GM18517 (cell line): ENCODE measurements at regions not wholly inside any gene's neighbourhood (a gene's known extent, or its start where the extent isn't known, plus 50 kb on each side); places are given as distances from the start of the nearest gene placed in this dataset.

ENCODE experiments used
- ATAC-seq: cut with Tn5 transposase; IDR thresholded peaks from one replicate; pipeline ENCODE4 v1.9.1; 2021; ENCODE audit warnings: mild to moderate bottlenecking, moderate library complexity; ENCODE audit not compliant: unreplicated experiment

DNA sequence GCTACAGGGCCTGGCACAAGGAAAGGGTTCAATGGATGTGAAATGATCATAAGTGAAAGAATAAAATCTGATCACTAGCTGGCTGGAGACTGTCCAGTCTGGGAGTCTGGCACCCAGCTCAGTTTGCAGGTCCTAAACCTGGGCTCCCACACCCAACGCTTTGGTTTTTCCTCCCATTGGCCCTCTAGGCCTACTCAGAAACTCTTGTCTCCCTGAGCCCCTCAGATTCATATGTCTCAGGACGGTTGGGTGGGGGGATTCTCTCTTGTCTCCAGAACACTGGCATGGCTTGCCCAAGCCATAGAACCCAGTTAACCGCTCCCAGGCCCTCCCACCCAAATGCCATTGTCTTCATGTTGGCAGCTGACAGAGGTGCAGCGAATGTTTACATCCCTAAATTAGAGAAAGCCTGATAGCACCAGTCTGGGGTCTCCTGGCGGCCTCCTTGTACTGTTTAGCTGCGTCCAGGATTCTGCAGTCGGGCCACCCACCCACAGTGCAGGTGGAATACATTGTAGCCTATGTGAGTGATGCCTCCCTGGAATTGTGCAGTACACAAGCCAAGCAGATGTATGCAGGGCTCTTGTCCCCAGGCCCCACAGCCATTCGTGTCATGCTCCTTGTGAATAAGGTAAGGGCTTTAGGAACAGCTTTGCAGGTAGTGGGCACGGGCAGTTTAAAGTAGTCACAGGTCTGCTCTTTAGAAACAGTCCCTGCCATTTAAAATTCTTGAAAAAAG lies 266.3 kb downstream of the XXYLT1 start:
- ATAC-seq = no peak

DNA sequence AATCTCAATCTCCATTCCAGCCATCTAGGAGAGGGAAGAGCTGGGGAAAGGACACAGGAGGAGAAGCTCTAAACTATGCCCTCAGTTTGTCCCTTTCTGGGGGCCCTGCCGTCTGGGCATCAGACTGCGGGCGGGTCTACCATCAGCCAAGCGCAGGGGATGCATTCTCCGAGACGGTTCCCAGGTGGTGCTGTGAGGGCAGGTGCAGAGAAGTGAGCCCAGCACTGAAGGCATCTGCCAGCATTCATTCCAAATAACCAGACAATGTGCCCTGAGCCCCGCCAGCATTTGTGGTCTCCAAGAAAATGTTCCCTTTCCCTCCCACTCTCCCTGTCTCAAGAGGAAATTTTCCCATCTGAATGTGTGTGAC lies 265.7 kb downstream of the XXYLT1 start:
- ATAC-seq = no peak

DNA sequence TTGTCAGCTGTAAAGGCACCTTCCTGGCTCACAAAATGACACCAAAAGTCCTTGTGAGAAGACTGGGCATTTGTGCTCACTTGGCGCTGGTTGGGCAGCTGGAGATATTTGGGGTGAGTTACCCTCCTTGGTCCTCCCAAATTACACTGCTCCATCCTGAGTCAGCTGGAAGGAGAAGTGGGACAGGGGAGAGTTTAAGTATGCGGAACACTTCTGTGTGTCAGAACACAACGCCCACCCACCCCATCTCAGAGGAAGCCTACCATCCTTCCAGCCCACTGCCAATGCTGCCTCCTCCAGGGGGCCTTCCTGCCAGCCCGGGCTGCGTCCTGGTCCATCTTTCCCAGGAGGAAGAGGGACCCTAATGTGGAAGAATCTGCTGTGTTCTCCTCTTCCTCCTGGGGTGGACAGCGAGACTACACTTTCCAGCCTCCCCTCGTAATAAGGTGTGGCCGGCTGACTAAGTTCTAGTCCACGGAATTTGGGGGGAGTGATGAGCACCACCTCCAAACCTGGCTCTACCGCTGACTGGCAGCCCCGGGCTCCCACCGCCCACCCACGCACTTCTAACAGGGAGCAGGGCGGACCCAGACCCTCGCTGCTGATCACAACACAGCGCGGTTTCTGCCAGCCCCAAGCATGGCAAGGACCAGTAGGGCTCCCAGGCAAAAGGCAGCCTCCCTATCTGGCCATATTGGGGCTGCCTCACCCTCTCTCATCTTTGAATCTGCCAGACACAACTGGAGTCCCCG lies 265.0 kb downstream of the XXYLT1 start:
- ATAC-seq = no peak

DNA sequence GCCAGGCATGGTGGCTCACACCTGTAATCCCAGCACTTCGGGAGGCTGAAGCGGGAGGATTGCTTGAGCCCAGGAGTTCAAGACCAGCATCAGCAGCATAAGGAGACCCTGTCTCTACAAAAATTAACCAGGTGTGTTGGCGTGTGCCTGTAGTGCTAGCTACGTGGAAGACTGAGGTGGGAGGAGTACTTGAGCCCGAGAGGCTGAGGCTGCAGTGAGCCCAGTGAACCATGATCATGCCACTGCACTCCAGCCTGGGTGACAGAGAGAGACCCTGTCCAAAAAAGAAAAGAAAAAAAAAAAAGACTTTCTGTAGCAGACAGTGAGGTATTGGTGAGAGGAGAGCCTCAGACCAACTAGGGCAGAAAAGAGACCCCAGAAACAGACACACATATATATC lies 263.8 kb downstream of the XXYLT1 start:
- no peak for ATAC-seq

DNA sequence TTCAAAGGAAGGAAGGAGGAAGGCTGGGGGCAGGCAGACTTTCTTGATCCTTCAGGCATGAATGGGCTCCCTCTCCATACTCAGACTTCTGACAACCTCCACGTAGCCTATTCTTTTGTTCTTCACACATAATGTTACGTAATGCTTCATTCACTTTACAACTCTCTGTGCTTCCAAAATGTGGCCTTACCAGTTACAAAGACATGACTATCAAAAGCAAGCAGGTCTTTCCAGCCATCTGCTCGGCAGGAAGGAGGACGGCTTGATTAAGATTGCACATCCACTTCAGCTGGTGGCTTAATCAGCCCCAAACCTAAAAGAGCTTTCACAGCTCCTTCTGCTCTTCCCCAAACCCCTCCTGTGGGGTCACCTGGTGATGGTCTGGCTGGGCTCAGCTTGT lies 263.2 kb downstream of the XXYLT1 start:
- ATAC-seq = no peak

DNA sequence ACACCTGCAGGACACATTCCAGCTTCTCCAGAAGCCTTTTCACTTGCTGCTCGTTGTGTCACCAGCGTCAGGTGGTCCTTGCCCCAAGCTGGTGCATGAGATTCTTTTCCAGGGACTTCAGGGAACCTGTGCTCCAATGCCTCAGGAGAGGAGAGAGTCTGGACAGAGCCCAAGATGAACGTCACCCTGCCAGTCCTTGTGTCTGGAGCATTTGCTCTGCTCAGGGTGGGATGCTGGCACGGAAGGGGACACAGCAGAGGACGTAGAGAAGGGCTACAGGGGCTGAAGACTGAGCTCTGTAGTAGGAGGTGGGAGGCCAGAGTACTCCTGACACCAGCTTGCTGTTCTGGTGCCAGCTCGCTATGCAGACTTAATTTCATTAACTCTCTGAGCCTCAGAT lies 262.1 kb downstream of the XXYLT1 start:
- ATAC-seq = no peak

DNA sequence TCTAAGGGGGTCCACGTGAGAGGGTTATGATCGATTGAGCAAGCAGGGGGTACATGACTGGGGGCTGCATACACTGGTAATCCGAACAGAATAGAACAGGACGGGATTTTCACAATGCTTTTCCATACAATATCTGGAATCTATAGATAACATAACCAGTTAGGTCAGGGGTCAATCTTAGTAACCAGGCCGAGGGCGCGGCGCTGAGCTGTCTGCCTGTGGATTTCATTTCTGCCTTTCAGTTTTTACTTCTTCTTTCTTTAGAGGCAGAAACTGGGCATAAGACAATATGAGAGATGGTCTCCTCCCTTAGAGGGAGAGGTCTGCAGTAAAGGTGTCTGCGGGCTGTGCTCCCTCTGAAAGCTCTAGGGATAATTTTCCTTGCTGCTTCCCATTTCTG lies 261.3 kb downstream of the XXYLT1 start:
- ATAC-seq = no peak

DNA sequence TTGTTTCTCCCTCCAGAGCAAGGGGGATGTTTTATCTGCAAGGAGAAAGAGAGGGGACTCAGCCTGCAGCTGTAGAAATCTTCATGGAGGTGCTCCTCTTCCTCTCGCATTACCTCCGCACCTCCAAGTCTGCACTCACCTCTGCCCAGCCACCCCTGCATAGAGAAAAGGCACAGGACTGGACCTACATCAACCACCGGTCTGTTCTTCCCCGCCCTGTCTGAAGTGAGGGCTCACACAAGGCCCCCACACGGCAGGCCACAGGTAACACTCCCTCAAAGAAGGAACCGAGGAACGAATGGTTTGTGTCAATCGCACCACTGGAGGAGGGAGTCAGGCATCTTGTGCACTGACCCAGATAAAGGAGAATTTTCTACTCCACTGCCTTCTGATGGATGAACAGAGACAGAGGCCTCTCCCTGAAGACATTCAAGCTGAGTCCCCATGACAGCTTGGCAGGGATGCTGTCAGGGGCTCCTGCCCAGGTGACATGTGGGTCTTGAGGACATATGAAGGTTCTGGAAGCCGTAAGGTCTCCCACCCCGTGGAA lies 260.3 kb downstream of the XXYLT1 start:
- no peak for ATAC-seq

DNA sequence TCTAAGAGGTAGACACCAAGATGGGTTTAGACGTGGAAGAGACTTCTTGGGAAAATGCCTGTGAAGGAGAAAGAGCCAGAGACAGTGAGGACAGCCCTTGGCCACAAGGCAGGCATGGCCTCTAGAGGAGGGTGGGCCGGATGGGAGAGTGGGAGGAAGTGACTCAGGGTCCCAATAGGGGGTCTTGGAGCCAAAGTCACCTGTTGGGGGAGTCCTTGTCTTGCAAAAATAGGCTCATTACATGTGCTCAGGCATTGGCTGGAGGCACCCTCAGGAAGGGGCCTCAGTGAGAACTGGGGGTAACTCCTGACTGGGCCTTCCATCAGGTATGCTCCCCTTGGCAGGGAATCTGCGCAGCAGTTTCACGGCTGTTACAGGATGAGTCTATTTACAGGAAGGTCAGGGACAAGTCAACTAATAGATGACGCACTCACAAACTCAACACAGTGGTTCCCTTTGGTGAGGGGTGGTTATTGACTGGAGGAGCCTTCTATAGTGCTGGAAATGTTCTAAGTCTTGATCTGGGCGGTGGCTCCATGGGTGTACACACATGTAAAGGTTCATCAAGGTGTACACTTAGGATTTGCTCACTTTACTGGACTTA lies 259.6 kb downstream of the XXYLT1 start:
- no peak for ATAC-seq

DNA sequence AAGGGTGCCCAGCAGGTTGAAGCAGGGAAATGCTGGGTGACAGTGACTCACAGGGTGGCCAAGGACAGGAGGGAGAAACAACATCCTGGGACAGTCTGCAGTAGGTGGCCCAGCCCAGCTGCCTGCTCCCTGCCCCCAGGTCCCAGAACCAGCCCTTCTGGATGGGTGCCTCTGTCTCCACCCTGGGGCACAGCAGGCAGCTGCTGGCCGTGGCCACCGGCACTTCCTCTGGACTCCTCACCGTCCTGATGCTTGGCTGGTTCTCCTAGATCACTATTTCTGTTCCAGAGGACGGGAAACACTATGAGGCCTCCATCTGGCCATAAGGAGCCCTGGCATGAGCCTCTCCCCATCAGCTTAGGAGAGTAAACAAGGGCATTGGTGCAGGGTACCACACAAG lies 258.9 kb downstream of the XXYLT1 start:
- ATAC-seq = no peak

DNA sequence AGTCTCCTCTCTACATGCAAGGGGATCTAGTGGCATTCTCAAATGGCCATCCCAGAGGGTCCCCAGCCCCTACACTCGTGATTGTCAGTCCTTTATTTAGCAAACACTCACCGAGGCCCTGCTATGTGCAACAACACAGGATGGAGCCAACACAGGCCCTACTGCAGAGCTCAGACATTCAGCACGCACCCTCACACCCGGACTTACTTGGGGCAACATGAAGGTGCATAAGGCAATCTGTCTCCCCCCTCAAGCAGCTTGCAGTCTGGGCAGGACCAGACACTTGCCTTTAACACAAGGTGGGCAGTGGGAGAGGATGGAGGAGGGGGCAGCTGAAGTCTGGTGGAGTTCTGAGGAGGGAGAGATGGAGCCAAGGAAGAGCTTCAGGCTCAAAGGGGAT lies 258.4 kb downstream of the XXYLT1 start:
- no peak for ATAC-seq

DNA sequence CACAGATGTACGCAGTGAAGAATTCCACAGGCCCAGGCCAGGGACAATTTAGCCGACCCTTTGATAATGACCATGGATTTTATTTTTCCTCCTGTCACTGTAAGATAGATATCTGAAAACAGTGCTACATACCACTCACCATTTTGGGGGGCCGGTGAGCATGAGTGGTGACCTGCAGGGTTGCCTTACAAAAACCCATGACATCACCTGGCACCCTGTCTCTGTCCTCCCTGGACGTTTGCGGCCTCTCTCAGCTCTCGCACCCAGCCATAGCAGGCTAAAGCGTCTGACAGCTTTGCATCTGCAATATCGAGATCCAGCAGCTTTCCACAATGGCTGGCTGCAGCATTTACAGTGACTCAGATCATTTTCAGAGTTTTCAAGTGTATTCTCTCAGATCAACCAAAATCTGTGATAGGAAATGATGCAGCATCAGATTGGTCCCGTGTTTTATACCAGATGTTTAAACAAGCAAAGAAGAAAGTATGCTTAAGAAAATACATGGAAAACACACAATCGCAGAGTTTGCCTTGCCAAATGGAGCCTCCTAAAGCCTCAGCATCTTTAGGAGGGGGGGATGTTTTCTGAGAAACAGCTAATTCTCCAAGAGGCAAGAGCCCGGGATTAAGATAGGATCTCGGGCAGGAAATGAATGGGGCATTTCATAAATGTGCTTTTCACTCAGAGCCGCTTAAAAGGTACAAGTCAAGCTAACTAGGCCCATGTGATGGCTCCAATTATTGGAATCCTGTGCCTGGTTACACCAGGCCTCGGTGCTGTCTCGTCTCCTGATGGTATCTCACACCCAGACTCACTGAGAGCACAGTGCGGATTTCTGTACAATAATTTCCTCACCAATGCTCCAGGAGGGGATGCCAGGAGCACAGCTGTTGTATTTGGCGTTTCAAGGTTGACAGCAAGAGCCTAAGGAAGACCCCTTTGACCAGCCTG lies 257.3 kb downstream of the XXYLT1 start:
- ATAC-seq = no peak

DNA sequence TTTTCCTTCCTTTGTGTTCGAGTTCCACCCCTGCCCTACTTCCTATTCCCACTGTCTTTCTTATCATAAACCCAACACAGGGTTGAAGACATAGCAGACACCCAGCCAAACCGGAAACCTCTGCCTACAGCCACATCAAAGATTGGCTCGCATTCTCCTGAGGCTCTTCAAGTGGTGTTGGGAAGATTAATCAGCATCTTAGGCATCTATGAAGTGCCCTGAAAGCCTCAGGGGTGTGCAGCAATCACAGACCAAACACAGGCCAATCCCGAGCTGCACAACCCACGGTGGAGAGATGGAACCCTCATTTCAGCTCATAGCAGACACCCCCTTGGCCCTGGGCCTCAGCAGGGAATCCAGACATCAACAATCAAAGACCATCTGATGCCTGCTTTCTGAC lies 255.9 kb downstream of the XXYLT1 start:
- no peak for ATAC-seq

DNA sequence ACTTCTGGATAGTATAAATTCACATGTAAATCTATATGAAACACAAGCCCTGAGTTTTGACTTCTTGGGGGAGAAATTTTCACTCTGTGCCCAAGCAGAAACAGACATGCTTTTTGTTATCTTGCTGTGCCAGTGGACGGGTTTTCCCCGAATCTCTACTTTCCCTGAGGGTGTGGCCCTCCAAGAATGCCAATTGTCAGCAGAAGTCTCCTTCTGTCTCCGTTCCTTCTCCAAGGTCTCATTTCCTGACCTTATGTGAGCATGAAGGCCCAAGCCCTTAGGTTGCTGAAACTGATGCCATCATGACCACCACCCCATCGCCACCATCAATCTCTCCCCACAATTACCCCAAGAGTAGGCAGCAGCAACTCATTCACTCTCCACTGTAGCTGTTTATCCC lies 253.8 kb downstream of the XXYLT1 start:
- no peak for ATAC-seq
